Liver (tissue), 3 donors: ENCODE measurements at regions not wholly inside any gene's neighbourhood (a gene's known extent, or its start where the extent isn't known, plus 50 kb on each side); places are given as distances from the start of the nearest gene placed in this dataset.

Experiments
- ATF3 ChIP-seq: IDR thresholded peaks from 2 replicates; pipeline ENCODE4 v1.6.1; 2016; ENCODE audit warnings: antibody characterized with exemption
- CTCF ChIP-seq: fragments of 150-350 bp; IDR thresholded peaks from 2 replicates; pipeline ENCODE4 v1.5.1; 2017; ENCODE audit warnings: improper control_type of control experiment, low read depth, low read length; ENCODE audit not compliant: missing input control
- FOXA1 ChIP-seq: IDR thresholded peaks from 2 replicates; pipeline ENCODE4 v1.6.1; 2016; ENCODE audit warnings: antibody characterized with exemption
- GABPA ChIP-seq, 2 donors: IDR thresholded peaks in 1 of 2; conservative IDR thresholded peaks in 1 of 2; 2 replicates each; pipeline ENCODE4 v1.6.1; 2016; ENCODE audit warnings: antibody characterized with exemption in 2 of 2, mild to moderate bottlenecking in 1 of 2, moderate library complexity in 1 of 2
- JUND ChIP-seq, 2 donors: IDR thresholded peaks; 2 replicates each; pipeline ENCODE4 v1.6.1; 2016; ENCODE audit warnings: antibody characterized with exemption in 2 of 2
- MAX ChIP-seq: IDR thresholded peaks from 2 replicates; pipeline ENCODE4 v1.6.1; 2016; ENCODE audit warnings: antibody characterized with exemption
- RAD21 ChIP-seq, 2 donors: IDR thresholded peaks; 2 replicates each; pipeline ENCODE4 v1.6.1; 2016; ENCODE audit warnings: antibody characterized with exemption in 2 of 2, mild to moderate bottlenecking in 2 of 2
- REST ChIP-seq: IDR thresholded peaks from 2 replicates; pipeline ENCODE4 v1.6.1; 2016; ENCODE audit warnings: antibody characterized with exemption, mild to moderate bottlenecking
- RXRA ChIP-seq, 2 donors: IDR thresholded peaks; 2 replicates each; pipeline ENCODE4 v1.6.1; 2017 to 2018; ENCODE audit warnings: antibody characterized with exemption in 2 of 2, mild to moderate bottlenecking in 1 of 2
- TAF1 ChIP-seq: conservative IDR thresholded peaks from 2 replicates; pipeline ENCODE4 v1.6.1; 2016; ENCODE audit warnings: antibody characterized with exemption, mild to moderate bottlenecking
- YY1 ChIP-seq: IDR thresholded peaks from 2 replicates; pipeline ENCODE4 v1.6.1; 2016; ENCODE audit warnings: antibody characterized with exemption, mild to moderate bottlenecking
- ZBTB33 ChIP-seq: IDR thresholded peaks from 2 replicates; pipeline ENCODE4 v1.6.1; 2016; ENCODE audit warnings: antibody characterized with exemption
- donor health status: healthy.
- donor health status: healthy.

- TF ChIP-seq CTCF: peak; percentile 19
- peak in 1 of 2 donors; percentile 69 for TF ChIP-seq RAD21 (IDR thresholded peaks at IDR 0.05)
- TF ChIP-seq FOXA1: no peak
- TF ChIP-seq MAX: no peak
- no peak for TF ChIP-seq TAF1
- TF ChIP-seq ZBTB33: no peak
- TF ChIP-seq GABPA (IDR thresholded peaks at IDR 0.05 in 1 of 2, conservative IDR thresholded peaks at IDR 0.05 in 1 of 2): no peak
- no peak for TF ChIP-seq ATF3
- TF ChIP-seq REST: no peak
- TF ChIP-seq YY1: no peak
- TF ChIP-seq JUND (IDR thresholded peaks at IDR 0.05): no peak
- TF ChIP-seq RXRA (IDR thresholded peaks at IDR 0.05): no peak
These were observed 123.1 kb downstream of the SOCS6 start for GRCh38 chr18:70411876-70412435.
